ENCODE measurements at regions not wholly inside any gene's neighbourhood (a gene's known extent, or its start where the extent isn't known, plus 50 kb on each side); places are given as distances from the start of the nearest gene placed in this dataset.
"Not testable (repeated sequence)": the region's sequence is repeated elsewhere in the genome, so short reads cannot be mapped to it uniquely, and the experiment has no call there.

DNA sequence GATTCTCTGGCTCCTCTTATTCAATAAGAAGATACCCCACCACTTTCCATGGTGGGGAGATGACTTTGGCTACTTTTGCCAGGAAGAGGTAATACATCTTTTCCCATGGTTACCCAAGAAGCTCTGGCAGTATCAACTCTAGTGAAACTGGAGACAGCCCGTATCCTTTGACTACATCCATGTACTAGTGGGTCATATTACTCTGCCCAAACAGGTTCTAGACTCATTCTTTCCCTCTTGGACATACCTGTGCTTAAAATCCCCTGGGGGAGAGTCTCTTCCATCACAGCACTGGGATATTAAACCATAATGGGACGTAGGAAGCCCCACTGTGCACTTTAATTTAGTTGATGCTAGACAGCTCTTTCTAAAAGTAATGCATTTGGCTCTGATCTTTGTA, 144.7 kb upstream of the KLF12 start:
- no peaks in the 10 kb centered on the region for H3K9me3 ChIP-seq (ENCODE audit: control insufficient read depth in 1 of 2, low read length in 2 of 2)
- no peak overlapping the region for H3K27ac ChIP-seq (ENCODE audit: low read length)
- H3K4me3 ChIP-seq (ENCODE audit: low read depth in 1 of 2, low read length in 2 of 2): no peak overlapping the region
- H3K4me1 ChIP-seq (ENCODE audit: control insufficient read depth in 1 of 2, insufficient read depth in 2 of 2, low read length in 2 of 2): no peaks in the 10 kb centered on the region
- H3K27me3 ChIP-seq (ENCODE audit: low read depth, low read length): no peaks in the 10 kb centered on the region
- H3K36me3 ChIP-seq (ENCODE audit: control insufficient read depth in 1 of 2, insufficient read depth in 2 of 2, low read length in 2 of 2): no peaks in the 10 kb centered on the region

DNA sequence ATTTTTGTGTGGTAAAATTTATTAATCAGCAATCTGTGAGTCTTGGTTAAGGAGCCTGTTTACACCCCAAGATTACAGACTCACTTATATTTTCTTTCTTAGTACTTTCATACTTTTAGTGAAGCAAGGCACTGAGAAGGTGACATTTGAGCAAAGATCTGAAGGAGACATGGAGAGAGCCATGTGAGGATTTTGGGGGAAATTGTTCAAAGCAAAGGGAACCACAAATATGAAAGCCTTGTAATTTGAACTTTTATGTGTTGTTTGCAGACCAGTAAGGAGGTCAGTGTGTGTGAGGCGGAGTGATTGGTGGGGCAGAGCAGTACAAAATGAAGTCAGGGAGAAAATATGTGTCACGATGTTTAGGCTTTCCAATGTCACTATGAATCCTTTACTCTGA, 140.7 kb upstream of the KLF12 start:
- H3K9me3 ChIP-seq (ENCODE audit: control insufficient read depth in 1 of 2, low read length in 2 of 2): no peaks in the 10 kb centered on the region
- no peaks in the 10 kb centered on the region for H3K4me1 ChIP-seq (ENCODE audit: control insufficient read depth in 1 of 2, insufficient read depth in 2 of 2, low read length in 2 of 2)
- no peak overlapping the region for H3K4me3 ChIP-seq (ENCODE audit: low read depth in 1 of 2, low read length in 2 of 2)
- H3K27me3 ChIP-seq (ENCODE audit: low read depth, low read length): no peaks in the 10 kb centered on the region
- H3K27ac ChIP-seq (ENCODE audit: low read length): no peak overlapping the region
- H3K36me3 ChIP-seq (ENCODE audit: control insufficient read depth in 1 of 2, insufficient read depth in 2 of 2, low read length in 2 of 2): no peaks in the 10 kb centered on the region

DNA sequence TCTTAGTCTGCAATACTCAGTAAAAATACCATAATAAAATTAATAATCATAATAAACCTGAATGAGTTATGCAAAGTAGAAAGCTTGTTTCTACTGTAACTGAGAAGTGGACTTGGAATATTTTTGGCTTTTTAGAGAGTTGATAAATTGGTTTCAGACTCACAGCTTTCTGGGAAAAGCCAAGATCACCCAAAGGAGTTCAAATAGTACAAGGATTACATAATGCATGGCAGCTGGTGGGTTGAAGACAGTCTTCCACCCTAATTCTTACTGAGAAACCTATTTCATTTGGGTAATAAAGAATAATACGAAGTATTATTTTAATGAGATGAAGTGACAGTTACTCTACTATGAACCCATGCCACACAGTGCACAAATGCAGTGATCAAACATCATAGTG, 139.4 kb upstream of the KLF12 start:
- Histone ChIP-seq H3K4me1 (ENCODE audit: control insufficient read depth in 1 of 2, insufficient read depth in 2 of 2, low read length in 2 of 2) (no peaks in the 10 kb centered on the region), H3K27me3 (ENCODE audit: low read depth, low read length) (no peaks in the 10 kb centered on the region), H3K27ac (ENCODE audit: low read length) (no peak overlapping the region), H3K9me3 (ENCODE audit: control insufficient read depth in 1 of 2, low read length in 2 of 2) (no peaks in the 10 kb centered on the region), H3K36me3 (ENCODE audit: control insufficient read depth in 1 of 2, insufficient read depth in 2 of 2, low read length in 2 of 2) (no peaks in the 10 kb centered on the region), H3K4me3 (ENCODE audit: low read depth in 1 of 2, low read length in 2 of 2) (no peak overlapping the region)

DNA sequence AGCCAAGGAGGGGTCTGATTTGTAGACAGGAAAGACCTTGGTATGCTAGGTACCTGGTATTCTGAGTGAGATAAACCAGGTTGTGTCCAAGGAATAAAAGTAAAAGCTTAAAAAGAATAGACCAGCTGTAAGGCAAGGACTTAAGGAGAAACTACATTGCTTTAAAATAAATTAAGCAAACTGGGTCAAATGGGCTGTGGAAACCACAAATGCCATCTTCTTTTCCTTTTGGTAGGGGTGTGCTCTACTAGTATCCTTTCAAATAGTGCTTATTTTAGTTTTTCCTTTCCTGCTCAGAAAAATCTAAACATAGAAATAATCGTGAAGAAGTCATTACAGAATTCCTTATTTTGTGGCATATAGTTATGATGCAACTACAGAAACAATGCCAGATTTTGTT, 138.6 kb upstream of the KLF12 start:
- no peak overlapping the region for H3K4me3 ChIP-seq (ENCODE audit: low read depth in 1 of 2, low read length in 2 of 2)
- no peaks in the 10 kb centered on the region for H3K9me3 ChIP-seq (ENCODE audit: control insufficient read depth in 1 of 2, low read length in 2 of 2)
- no peak overlapping the region for H3K27ac ChIP-seq (ENCODE audit: low read length)
- H3K27me3 ChIP-seq (ENCODE audit: low read depth, low read length): no peaks in the 10 kb centered on the region
- no peaks in the 10 kb centered on the region for H3K4me1 ChIP-seq (ENCODE audit: control insufficient read depth in 1 of 2, insufficient read depth in 2 of 2, low read length in 2 of 2)
- H3K36me3 ChIP-seq (ENCODE audit: control insufficient read depth in 1 of 2, insufficient read depth in 2 of 2, low read length in 2 of 2): no peaks in the 10 kb centered on the region

DNA sequence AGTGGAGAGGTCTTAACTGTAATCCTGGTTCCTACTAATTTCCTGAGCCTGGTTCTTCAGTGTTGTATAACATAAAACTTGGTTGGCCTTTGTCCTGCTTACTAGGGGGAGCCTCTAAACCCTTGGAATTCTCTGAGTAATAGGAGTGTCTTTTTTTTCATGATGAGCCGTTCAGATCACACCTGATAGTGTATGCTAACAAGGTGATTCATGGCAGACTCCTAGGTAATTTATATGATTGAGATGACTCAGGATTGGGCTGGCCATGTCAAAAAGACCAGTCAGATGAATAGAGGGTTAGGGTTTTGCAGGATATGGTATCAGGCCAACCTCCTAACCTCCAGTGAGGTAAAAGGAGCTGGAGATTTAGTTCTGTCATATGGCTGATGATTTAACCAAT, 135.8 kb upstream of the KLF12 start:
- Histone ChIP-seq H3K27me3 (ENCODE audit: low read depth, low read length) (no peaks in the 10 kb centered on the region), H3K4me3 (ENCODE audit: low read depth in 1 of 2, low read length in 2 of 2) (no peak overlapping the region), H3K9me3 (ENCODE audit: control insufficient read depth in 1 of 2, low read length in 2 of 2) (peaks cover 0 to 2% of the 10 kb centered on the region in 2 donors), H3K4me1 (ENCODE audit: control insufficient read depth in 1 of 2, insufficient read depth in 2 of 2, low read length in 2 of 2) (no peaks in the 10 kb centered on the region), H3K36me3 (ENCODE audit: control insufficient read depth in 1 of 2, insufficient read depth in 2 of 2, low read length in 2 of 2) (no peaks in the 10 kb centered on the region), H3K27ac (ENCODE audit: low read length) (no peak overlapping the region)

DNA sequence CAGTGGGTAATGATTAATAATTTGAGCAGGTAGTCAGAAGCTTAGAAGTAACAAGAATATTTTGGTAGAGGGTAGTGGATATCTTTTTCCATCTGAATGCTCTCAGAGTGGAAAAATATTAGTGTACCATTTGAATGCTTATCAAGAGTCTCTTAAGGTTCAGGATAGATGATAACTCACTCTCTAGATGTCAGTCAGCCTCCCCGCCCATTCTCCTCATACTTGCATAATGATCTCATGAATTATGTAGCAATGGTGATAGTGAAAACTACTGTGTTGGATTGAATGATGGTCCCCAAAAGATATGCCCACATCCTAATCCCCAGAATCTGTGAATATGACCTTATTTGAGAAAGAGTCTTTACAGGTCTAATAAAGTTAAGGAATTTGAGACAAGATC, 132.7 kb upstream of the KLF12 start:
- H3K4me3 ChIP-seq (ENCODE audit: low read depth in 1 of 2, low read length in 2 of 2): no peak overlapping the region
- no peak overlapping the region for H3K27ac ChIP-seq (ENCODE audit: low read length)
- no peaks in the 10 kb centered on the region for H3K4me1 ChIP-seq (ENCODE audit: control insufficient read depth in 1 of 2, insufficient read depth in 2 of 2, low read length in 2 of 2)

DNA sequence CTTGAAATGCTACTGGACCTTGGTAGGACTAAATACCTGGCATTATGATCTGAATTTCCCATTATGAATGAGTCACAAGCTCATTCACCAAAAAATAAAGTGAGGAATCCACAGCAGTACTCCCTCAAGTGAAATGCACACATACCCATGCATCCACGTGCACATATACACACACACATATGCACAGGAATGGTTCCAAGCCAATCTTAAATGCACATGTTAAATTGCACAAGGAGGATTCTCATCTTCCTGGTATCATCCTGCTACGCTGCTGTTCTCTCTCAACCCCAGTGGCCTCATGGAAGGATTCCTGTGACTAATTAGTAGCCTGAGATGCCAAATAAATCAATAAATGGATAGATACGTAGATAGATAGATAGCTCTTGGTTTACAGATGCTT, 132.1 kb upstream of the KLF12 start:
- Histone ChIP-seq H3K27me3 (ENCODE audit: low read depth, low read length) (no peaks in the 10 kb centered on the region), H3K36me3 (ENCODE audit: control insufficient read depth in 1 of 2, insufficient read depth in 2 of 2, low read length in 2 of 2) (no peaks in the 10 kb centered on the region), H3K4me3 (ENCODE audit: low read depth in 1 of 2, low read length in 2 of 2) (no peak overlapping the region), H3K9me3 (ENCODE audit: control insufficient read depth in 1 of 2, low read length in 2 of 2) (peaks cover 0 to 4% of the 10 kb centered on the region in 2 donors), H3K27ac (ENCODE audit: low read length) (no peak overlapping the region), H3K4me1 (ENCODE audit: control insufficient read depth in 1 of 2, insufficient read depth in 2 of 2, low read length in 2 of 2) (no peaks in the 10 kb centered on the region)

More for the DNA sequence above, 132.7 kb upstream of the KLF12 start:
- Histone ChIP-seq H3K9me3 (ENCODE audit: control insufficient read depth in 1 of 2, low read length in 2 of 2) (peaks cover 0 to 4% of the 10 kb centered on the region in 2 donors), H3K36me3 (ENCODE audit: control insufficient read depth in 1 of 2, insufficient read depth in 2 of 2, low read length in 2 of 2) (no peaks in the 10 kb centered on the region), H3K27me3 (ENCODE audit: low read depth, low read length) (no peaks in the 10 kb centered on the region)

DNA sequence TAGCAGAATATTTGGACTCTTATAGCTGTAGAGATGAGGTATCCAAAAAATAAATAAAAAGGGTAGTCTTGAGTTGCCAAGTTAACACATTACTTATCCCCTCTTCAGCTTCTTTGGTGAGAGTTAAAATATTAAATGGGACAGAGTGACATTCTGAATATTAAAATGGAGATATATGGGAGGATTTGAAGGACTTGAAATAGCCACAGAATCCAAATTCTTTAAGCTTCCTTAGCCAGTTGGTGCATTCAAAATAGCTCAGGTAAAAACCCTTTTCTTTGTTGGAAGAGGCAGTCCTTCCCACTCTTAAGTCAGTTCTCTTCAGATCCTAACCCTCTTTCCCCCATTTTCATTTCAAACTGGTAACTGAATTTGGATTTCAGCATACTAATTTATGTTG, 130.1 kb upstream of the KLF12 start:
- Histone ChIP-seq H3K36me3 (ENCODE audit: control insufficient read depth in 1 of 2, insufficient read depth in 2 of 2, low read length in 2 of 2) (no peaks in the 10 kb centered on the region), H3K4me3 (ENCODE audit: low read depth in 1 of 2, low read length in 2 of 2) (no peak overlapping the region), H3K4me1 (ENCODE audit: control insufficient read depth in 1 of 2, insufficient read depth in 2 of 2, low read length in 2 of 2) (no peaks in the 10 kb centered on the region), H3K27me3 (ENCODE audit: low read depth, low read length) (no peaks in the 10 kb centered on the region), H3K27ac (ENCODE audit: low read length) (no peak overlapping the region), H3K9me3 (ENCODE audit: control insufficient read depth in 1 of 2, low read length in 2 of 2) (peaks cover 0 to 4% of the 10 kb centered on the region in 2 donors)

DNA sequence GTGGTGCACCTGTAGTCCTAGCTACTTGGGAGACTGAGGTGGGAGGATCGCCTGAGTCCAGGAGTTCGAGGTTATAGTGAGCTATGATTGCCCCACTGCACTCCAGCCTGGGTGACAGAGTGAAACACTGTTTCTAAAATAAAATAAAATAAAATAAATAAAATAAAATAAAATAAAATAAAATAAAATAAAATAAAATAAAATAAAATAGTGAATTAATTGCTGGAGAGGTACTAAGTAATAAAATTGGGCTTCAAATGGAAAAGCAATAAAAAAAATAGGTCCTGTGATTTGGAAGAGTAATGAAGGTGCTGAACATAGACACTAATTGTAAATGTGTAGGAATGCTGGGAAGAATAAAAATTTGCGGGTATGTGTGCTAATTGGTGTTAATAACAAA, 126.2 kb upstream of the KLF12 start:
- not testable (repeated sequence) for H3K9me3 ChIP-seq (ENCODE audit: control insufficient read depth in 1 of 2, low read length in 2 of 2); H3K36me3 ChIP-seq (ENCODE audit: control insufficient read depth in 1 of 2, insufficient read depth in 2 of 2, low read length in 2 of 2); H3K27me3 ChIP-seq (ENCODE audit: low read depth, low read length); H3K27ac ChIP-seq (ENCODE audit: low read length); H3K4me1 ChIP-seq (ENCODE audit: control insufficient read depth in 1 of 2, insufficient read depth in 2 of 2, low read length in 2 of 2); H3K4me3 ChIP-seq (ENCODE audit: low read depth in 1 of 2, low read length in 2 of 2)

DNA sequence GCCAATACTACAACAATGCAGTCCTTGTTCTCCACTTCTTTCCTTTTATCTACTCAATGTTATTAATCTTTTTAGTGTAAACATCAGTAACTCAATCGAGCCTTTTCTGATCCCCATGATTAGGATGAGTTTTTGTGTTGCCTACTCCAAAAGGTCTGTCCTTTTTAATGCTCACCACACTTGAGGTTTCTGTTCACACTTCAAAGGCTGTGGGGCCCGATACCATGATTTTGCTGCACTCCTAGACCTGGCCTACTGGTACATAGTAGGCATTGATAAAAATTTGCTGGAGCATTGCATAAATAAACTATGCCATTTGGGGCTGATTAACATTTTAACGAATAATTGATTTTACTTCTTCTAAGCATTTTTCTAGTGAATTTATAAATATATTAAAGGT, 125.4 kb upstream of the KLF12 start:
- no peak overlapping the region for H3K4me3 ChIP-seq (ENCODE audit: low read depth in 1 of 2, low read length in 2 of 2)
- no peaks in the 10 kb centered on the region for H3K27me3 ChIP-seq (ENCODE audit: low read depth, low read length)
- no peaks in the 10 kb centered on the region for H3K9me3 ChIP-seq (ENCODE audit: control insufficient read depth in 1 of 2, low read length in 2 of 2)
- H3K36me3 ChIP-seq (ENCODE audit: control insufficient read depth in 1 of 2, insufficient read depth in 2 of 2, low read length in 2 of 2): no peaks in the 10 kb centered on the region
- no peaks in the 10 kb centered on the region for H3K4me1 ChIP-seq (ENCODE audit: control insufficient read depth in 1 of 2, insufficient read depth in 2 of 2, low read length in 2 of 2)
- H3K27ac ChIP-seq (ENCODE audit: low read length): no peak overlapping the region

DNA sequence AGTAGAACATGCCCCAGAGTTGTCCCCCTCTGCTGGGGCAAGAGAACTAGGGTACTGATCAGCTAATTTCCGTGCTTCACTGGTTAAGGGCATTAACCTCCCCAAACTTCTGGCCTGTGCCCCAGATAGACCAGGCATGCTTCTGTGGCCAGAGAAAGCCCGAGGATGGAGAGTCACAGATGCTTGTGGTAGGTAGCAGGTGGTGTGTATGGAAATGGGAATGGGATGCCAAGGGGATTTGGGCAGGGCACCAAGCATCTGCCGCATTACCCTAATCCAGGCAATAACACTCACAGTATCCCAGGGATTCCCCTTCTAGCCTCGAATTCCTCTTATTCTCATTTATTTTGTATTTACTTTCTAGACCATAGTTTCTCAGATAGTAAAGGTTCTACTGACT, 124.8 kb upstream of the KLF12 start:
- no peaks in the 10 kb centered on the region for H3K27me3 ChIP-seq (ENCODE audit: low read depth, low read length)
- no peak overlapping the region for H3K4me3 ChIP-seq (ENCODE audit: low read depth in 1 of 2, low read length in 2 of 2)
- no peaks in the 10 kb centered on the region for H3K4me1 ChIP-seq (ENCODE audit: control insufficient read depth in 1 of 2, insufficient read depth in 2 of 2, low read length in 2 of 2)
- no peaks in the 10 kb centered on the region for H3K36me3 ChIP-seq (ENCODE audit: control insufficient read depth in 1 of 2, insufficient read depth in 2 of 2, low read length in 2 of 2)
- H3K27ac ChIP-seq (ENCODE audit: low read length): no peak overlapping the region
- H3K9me3 ChIP-seq (ENCODE audit: control insufficient read depth in 1 of 2, low read length in 2 of 2): no peaks in the 10 kb centered on the region

DNA sequence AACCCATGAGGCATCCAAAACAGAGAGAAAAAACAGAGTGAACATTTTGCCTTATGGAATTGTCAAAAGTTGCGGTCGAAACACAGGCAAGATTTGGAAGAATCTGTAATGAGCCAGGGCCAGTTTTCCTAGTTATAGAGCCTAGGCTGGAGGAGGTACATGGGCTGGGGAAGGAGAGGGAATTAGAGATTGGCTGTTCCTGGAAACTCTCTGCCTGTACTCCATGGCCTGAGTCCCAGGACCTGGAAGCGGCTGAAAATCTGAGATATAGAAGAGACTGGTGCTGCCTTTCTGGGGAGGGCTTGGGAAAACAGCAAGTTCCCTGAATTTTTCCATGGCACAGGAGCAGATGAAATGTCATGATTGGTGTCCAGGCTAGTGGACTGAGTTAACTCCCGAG, 122.8 kb upstream of the KLF12 start:
- Histone ChIP-seq H3K4me1 (ENCODE audit: control insufficient read depth in 1 of 2, insufficient read depth in 2 of 2, low read length in 2 of 2) (no peaks in the 10 kb centered on the region), H3K4me3 (ENCODE audit: low read depth in 1 of 2, low read length in 2 of 2) (no peak overlapping the region), H3K27ac (ENCODE audit: low read length) (no peak overlapping the region), H3K36me3 (ENCODE audit: control insufficient read depth in 1 of 2, insufficient read depth in 2 of 2, low read length in 2 of 2) (no peaks in the 10 kb centered on the region), H3K27me3 (ENCODE audit: low read depth, low read length) (no peaks in the 10 kb centered on the region), H3K9me3 (ENCODE audit: control insufficient read depth in 1 of 2, low read length in 2 of 2) (no peaks in the 10 kb centered on the region)

All from muscle layer of duodenum (tissue), 2 donors.